UCSD-AML1 (cell line): ENCODE measurements at regions not wholly inside any gene's neighbourhood (a gene's known extent, or its start where the extent isn't known, plus 50 kb on each side); places are given as distances from the start of the nearest gene placed in this dataset.
"Not testable (repeated sequence)": the region's sequence is repeated elsewhere in the genome, so short reads cannot be mapped to it uniquely, and the experiment has no call there.

Experiments used
- DNase-seq: peaks from one replicate; lab custom pipeline; 2025; ENCODE audit not compliant: unreplicated experiment; lab: John Stamatoyannopoulos, UW

- no peak for DNase-seq
Observed at GRCh38 chr16:66116163-66117002, 250.1 kb upstream of the CDH5 start.

- no peak for DNase-seq
Observed at GRCh38 chr16:66115373-66115772, 251.1 kb upstream of the CDH5 start.

GRCh38 chr16:66113223-66113622 lies 253.3 kb upstream of the CDH5 start:
- DNase-seq: no peak

GRCh38 chr16:66109677-66110076 lies 256.8 kb upstream of the CDH5 start:
- DNase-seq: no peak

- DNase-seq: no peak
Observed at GRCh38 chr16:66107661-66108060, 258.8 kb upstream of the CDH5 start.

GRCh38 chr16:66103211-66103610 lies 263.3 kb upstream of the CDH5 start:
- no peak for DNase-seq

- no peak for DNase-seq
Observed at GRCh38 chr16:66099306-66099705, 267.2 kb upstream of the CDH5 start.

GRCh38 chr16:66097751-66098150 lies 268.7 kb upstream of the CDH5 start:
- no peak for DNase-seq

GRCh38 chr16:66095676-66096075 lies 270.8 kb upstream of the CDH5 start:
- no peak for DNase-seq

GRCh38 chr16:66093191-66093590 lies 273.3 kb upstream of the CDH5 start:
- DNase-seq: no peak

- DNase-seq: no peak
Observed at GRCh38 chr16:66091471-66091891, 275.0 kb upstream of the CDH5 start.

- no peak for DNase-seq
Observed at GRCh38 chr16:66088681-66089080, 277.8 kb upstream of the CDH5 start.

GRCh38 chr16:66087308-66087707 lies 279.2 kb upstream of the CDH5 start:
- DNase-seq: no peak

- no peak for DNase-seq
Observed at GRCh38 chr16:66085651-66086050, 280.8 kb upstream of the CDH5 start.

GRCh38 chr16:66084731-66085130 lies 281.8 kb upstream of the CDH5 start:
- not testable (repeated sequence) for DNase-seq

GRCh38 chr16:66084306-66084705 lies 282.2 kb upstream of the CDH5 start:
- no peak for DNase-seq

GRCh38 chr16:66083171-66083570 lies 283.3 kb upstream of the CDH5 start:
- no peak for DNase-seq

GRCh38 chr16:66082424-66082823 lies 284.1 kb upstream of the CDH5 start:
- DNase-seq: no peak

GRCh38 chr16:66081775-66082366 lies 284.6 kb upstream of the CDH5 start:
- no peak for DNase-seq

- no peak for DNase-seq
Observed at GRCh38 chr16:66079671-66080334, 286.7 kb upstream of the CDH5 start.

GRCh38 chr16:66070140-66070917 lies 296.2 kb upstream of the CDH5 start:
- DNase-seq: no peak
